Endometrium (tissue), 2 donors: ENCODE measurements at regions not wholly inside any gene's neighbourhood (a gene's known extent, or its start where the extent isn't known, plus 50 kb on each side); places are given as distances from the start of the nearest gene placed in this dataset.

Source experiments
- FAIRE-seq: peaks from 2 replicates; lab custom pipeline; 2012; peaks lifted over from hg19 to GRCh38; lab: Jason Lieb, UNC
- donor health status: control.
- donor health status: control.

GRCh38 chr9:7467186-7467585 lies 332.4 kb downstream of the DMAC1 start:
- FAIRE-seq: no peak

GRCh38 chr9:7461791-7462190 lies 337.8 kb downstream of the DMAC1 start:
- FAIRE-seq: no peak

GRCh38 chr9:7456793-7457530 lies 342.6 kb downstream of the DMAC1 start:
- FAIRE-seq: no peak

GRCh38 chr9:7456377-7456776 lies 343.2 kb downstream of the DMAC1 start:
- FAIRE-seq: peak; percentile 79

- no peak for FAIRE-seq
Observed at GRCh38 chr9:7454624-7455023, 345.0 kb downstream of the DMAC1 start.

GRCh38 chr9:7452378-7452777 lies 347.2 kb downstream of the DMAC1 start:
- FAIRE-seq: no peak

GRCh38 chr9:7451062-7451461 lies 348.5 kb downstream of the DMAC1 start:
- no peak for FAIRE-seq

- FAIRE-seq: no peak
Observed at GRCh38 chr9:7443541-7443940, 356.0 kb downstream of the DMAC1 start.

GRCh38 chr9:7439355-7439995 lies 360.1 kb downstream of the DMAC1 start:
- FAIRE-seq: no peak

- FAIRE-seq: no peak
Observed at GRCh38 chr9:7436754-7437153, 362.8 kb downstream of the DMAC1 start.

GRCh38 chr9:7433508-7434292 lies 365.9 kb downstream of the DMAC1 start:
- FAIRE-seq: no peak

- FAIRE-seq: no peak
Observed at GRCh38 chr9:7432989-7433388, 366.6 kb downstream of the DMAC1 start.

- peak; percentile 4 for FAIRE-seq
Observed at GRCh38 chr9:7417397-7417796, 382.2 kb downstream of the DMAC1 start.

- no peak for FAIRE-seq
Observed at GRCh38 chr9:7415836-7416235, 383.7 kb downstream of the DMAC1 start.

- FAIRE-seq: no peak
Observed at GRCh38 chr9:7408845-7409244, 390.7 kb downstream of the DMAC1 start.

- no peak for FAIRE-seq
Observed at GRCh38 chr9:7407246-7407645, 392.3 kb downstream of the DMAC1 start.

- no peak for FAIRE-seq
Observed at GRCh38 chr9:7405924-7406604, 393.5 kb downstream of the DMAC1 start.

GRCh38 chr9:7403839-7404487 lies 395.6 kb downstream of the DMAC1 start:
- FAIRE-seq: no peak

- no peak for FAIRE-seq
Observed at GRCh38 chr9:7403028-7403389, 396.6 kb downstream of the DMAC1 start.

GRCh38 chr9:7402334-7403027 lies 397.1 kb downstream of the DMAC1 start:
- no peak for FAIRE-seq

- no peak for FAIRE-seq
Observed at GRCh38 chr9:7401116-7401515, 398.5 kb downstream of the DMAC1 start.
